Mucosa of descending colon (tissue), 3 donors: ENCODE measurements at regions not wholly inside any gene's neighbourhood (a gene's known extent, or its start where the extent isn't known, plus 50 kb on each side); places are given as distances from the start of the nearest gene placed in this dataset.

Experiments
- ATAC-seq: fragments of 200-7000 bp; cut with Tn5 transposase; one replicate; pipeline ENCODE4 v1.9.1; 2020; ENCODE audit warnings: mild to moderate bottlenecking, moderate library complexity
- DNase-seq, 3 donors: peaks; one replicate each; pipeline ENCODE4 v3.0.0-alpha.2; 2020
- H3K36me3 ChIP-seq: fragments of 200-600 bp; one replicate; pipeline ENCODE4 v1.8.0; 2021; ENCODE audit warnings: low read depth, mild to moderate bottlenecking
- H3K4me1 ChIP-seq: fragments of 200-600 bp; one replicate; pipeline ENCODE4 v1.8.0; 2021; ENCODE audit warnings: low read depth, mild to moderate bottlenecking
- H3K4me3 ChIP-seq: fragments of 200-600 bp; one replicate; pipeline ENCODE4 v1.8.0; 2021; ENCODE audit warnings: mild to moderate bottlenecking
- H3K9me3 ChIP-seq: fragments of 200-600 bp; one replicate; pipeline ENCODE4 v1.8.0; 2021; ENCODE audit warnings: mild to moderate bottlenecking
- CTCF ChIP-seq: fragments of 200-600 bp; IDR thresholded peaks from one replicate; pipeline ENCODE4 v1.8.0; 2022; ENCODE audit warnings: antibody characterized with exemption, mild to moderate bottlenecking
- intact Hi-C, 2 donors: fragments of 100-400 bp; cut with DNase I in 1 of 2; cut with micrococcal nuclease in 1 of 2; formaldehyde crosslinking; loops; one replicate each; pipeline versions ENCODE4 v1.11.0 to v1.11.1; 2022; cut with DNase I, micrococcal nuclease
- donor health status: DM: no; HTN: no; CAD: no; lungs with moderate emphysema.
- donor health status: DM: no; HTN: no; CAD: no.
- donor health status: DM: no; HTN: yes; CAD: no.

DNA sequence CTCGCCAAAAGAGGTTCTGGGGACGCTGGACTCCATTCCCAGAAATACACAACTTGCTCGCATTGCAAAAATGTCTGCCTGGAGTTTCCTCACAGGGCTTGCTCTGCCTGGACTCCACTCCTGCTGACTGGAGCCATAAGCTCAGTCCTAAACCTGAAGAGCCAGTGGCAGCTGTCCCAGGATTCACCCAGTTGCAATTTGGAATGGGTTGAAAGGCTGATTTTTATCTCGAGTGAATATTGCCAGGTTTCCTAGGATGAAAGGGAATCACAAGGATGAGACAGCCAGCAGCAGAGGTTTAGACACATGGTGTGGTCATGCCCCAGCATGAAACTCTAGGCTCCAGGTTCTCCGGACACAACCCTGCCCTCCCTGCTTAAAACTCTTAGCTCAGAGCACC is 223.3 kb downstream of the BMP7 start:
- no peak for ATAC-seq
- intact Hi-C loops = no loop called here
- Histone ChIP-seq H3K9me3 (no peaks in the 10 kb centered on the region), H3K36me3 (no peaks in the 10 kb centered on the region), H3K4me1 (no peaks in the 10 kb centered on the region), H3K4me3 (no peak overlapping the region)
- DNase-seq = no peak
- no peak for TF ChIP-seq CTCF

- H3K36me3 ChIP-seq = no peaks in the 10 kb centered on the region
- no peak for TF ChIP-seq CTCF
- ATAC-seq = peak; percentile 21
- intact Hi-C loops = no loop called here
- no peaks in the 10 kb centered on the region for H3K9me3 ChIP-seq
- H3K4me3 ChIP-seq = no peak overlapping the region
- H3K4me1 ChIP-seq = no peaks in the 10 kb centered on the region
- DNase-seq = peak in 1 of 3 donors; percentile 6
Measured at GRCh38 chr20:57043669-57044268, 222.7 kb downstream of the BMP7 start.

GRCh38 chr20:57047281-57048026 is 219.0 kb downstream of the BMP7 start:
- Histone ChIP-seq H3K4me1 (no peaks in the 10 kb centered on the region), H3K9me3 (no peaks in the 10 kb centered on the region), H3K36me3 (no peaks in the 10 kb centered on the region), H3K4me3 (no peak overlapping the region)
- TF ChIP-seq CTCF = no peak
- ATAC-seq = peak; percentile 24
- intact Hi-C loops = no loop called here
- DNase-seq = peak in 2 of 3 donors; percentile 3 to 39

DNA sequence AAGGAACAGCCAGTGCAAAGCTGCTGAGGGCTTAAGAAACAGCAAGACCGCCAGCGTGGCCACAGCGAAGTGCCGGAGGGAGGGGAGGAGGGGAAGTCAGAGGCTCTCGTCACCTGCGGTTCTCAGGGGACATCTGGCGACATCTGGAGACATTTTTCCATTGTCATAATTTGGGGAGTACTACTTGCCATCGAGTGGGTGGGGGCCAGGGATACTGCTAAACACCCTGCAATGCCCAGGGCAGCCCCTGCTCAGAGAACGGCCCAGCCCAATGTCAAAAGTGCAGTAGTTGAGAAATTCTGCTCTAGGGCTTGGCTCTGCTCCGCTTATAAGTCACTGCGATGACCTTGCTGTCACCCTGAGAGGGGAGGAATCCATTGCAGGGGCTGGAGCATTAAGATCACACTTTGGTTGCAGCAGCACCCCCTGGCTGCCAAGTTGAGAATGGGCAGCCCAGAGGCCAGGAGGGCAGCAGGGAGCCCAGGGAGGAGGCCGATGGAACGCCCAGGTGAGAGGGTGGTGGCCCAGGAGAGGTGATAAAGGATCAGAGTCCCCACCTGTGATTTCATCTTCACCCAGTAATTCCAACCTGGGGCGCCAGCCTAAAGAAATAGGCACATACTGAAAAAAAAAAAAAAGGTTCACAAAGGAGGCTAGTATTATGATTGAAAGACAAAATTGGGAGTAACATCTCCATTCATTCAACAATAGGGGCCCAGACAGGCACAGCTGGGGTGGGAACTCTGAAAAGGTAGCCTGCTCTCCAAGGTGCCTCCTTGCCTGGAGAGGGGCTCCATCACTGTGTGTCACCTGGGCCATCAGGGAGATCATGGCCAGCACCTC is 218.2 kb downstream of the BMP7 start:
- intact Hi-C loops = no loop called here
- ATAC-seq = peak; percentile 68

GRCh38 chr20:57049296-57049695 is 217.1 kb downstream of the BMP7 start:
- Histone ChIP-seq H3K9me3 (no peaks in the 10 kb centered on the region), H3K4me1 (no peaks in the 10 kb centered on the region), H3K4me3 (no peak overlapping the region), H3K36me3 (no peaks in the 10 kb centered on the region)
- TF ChIP-seq CTCF = no peak
- ATAC-seq (no peak), DNase-seq (no peak)
- intact Hi-C loops = no loop called here

More for the DNA sequence above, 218.2 kb downstream of the BMP7 start:
- H3K4me1 ChIP-seq = no peaks in the 10 kb centered on the region
- H3K4me3 ChIP-seq = no peak overlapping the region
- peak in 2 of 3 donors; percentile 34 to 43 for DNase-seq
- H3K36me3 ChIP-seq = no peaks in the 10 kb centered on the region
- no peaks in the 10 kb centered on the region for H3K9me3 ChIP-seq
- TF ChIP-seq CTCF = peak; percentile 36
